Liver (tissue), 2 donors: ENCODE measurements at regions not wholly inside any gene's neighbourhood (a gene's known extent, or its start where the extent isn't known, plus 50 kb on each side); places are given as distances from the start of the nearest gene placed in this dataset.

Source experiments
- FOXA1 ChIP-seq: IDR thresholded peaks from 2 replicates; pipeline ENCODE4 v1.6.1; 2016; ENCODE audit warnings: antibody characterized with exemption
- TF ChIP-seq, protein P1 (sequence below): fragments of 150-350 bp; IDR thresholded peaks from 2 replicates; pipeline ENCODE4 v1.5.1; 2017; ENCODE audit warnings: improper control_type of control experiment, low read depth, low read length; ENCODE audit not compliant: missing input control
- donor health status: healthy.

- TF ChIP-seq FOXA1 = no peak
- TF ChIP-seq, protein P1, sequence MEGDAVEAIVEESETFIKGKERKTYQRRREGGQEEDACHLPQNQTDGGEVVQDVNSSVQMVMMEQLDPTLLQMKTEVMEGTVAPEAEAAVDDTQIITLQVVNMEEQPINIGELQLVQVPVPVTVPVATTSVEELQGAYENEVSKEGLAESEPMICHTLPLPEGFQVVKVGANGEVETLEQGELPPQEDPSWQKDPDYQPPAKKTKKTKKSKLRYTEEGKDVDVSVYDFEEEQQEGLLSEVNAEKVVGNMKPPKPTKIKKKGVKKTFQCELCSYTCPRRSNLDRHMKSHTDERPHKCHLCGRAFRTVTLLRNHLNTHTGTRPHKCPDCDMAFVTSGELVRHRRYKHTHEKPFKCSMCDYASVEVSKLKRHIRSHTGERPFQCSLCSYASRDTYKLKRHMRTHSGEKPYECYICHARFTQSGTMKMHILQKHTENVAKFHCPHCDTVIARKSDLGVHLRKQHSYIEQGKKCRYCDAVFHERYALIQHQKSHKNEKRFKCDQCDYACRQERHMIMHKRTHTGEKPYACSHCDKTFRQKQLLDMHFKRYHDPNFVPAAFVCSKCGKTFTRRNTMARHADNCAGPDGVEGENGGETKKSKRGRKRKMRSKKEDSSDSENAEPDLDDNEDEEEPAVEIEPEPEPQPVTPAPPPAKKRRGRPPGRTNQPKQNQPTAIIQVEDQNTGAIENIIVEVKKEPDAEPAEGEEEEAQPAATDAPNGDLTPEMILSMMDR = no peak
These were observed 529.9 kb upstream of the CAMK1G start for GRCh38 chr1:209053587-209053986.
